GM10266 (cell line): ENCODE measurements at regions not wholly inside any gene's neighbourhood (a gene's known extent, or its start where the extent isn't known, plus 50 kb on each side); places are given as distances from the start of the nearest gene placed in this dataset.

ENCODE experiments used
- DNase-seq: peaks from one replicate; pipeline ENCODE4 v3.0.0; 2012; ENCODE audit errors: extremely low spot score
- CTCF ChIP-seq: IDR thresholded peaks from 2 replicates; pipeline ENCODE4 v1.5.1; 2012; ENCODE audit warnings: mild to moderate bottlenecking, low read depth; ENCODE audit not compliant: control insufficient read depth, insufficient read depth; ENCODE audit errors: missing control alignments

- DNase-seq: peak; percentile 46
- TF ChIP-seq CTCF: no peak
Observed at GRCh38 chr6:141483598-141484061, 649.1 kb upstream of the GJE1 start.

GRCh38 chr6:141482796-141483597 lies 649.7 kb upstream of the GJE1 start:
- no peak for DNase-seq
- TF ChIP-seq CTCF: no peak

GRCh38 chr6:141475259-141475658 lies 657.5 kb upstream of the GJE1 start:
- no peak for DNase-seq
- TF ChIP-seq CTCF: no peak

DNA sequence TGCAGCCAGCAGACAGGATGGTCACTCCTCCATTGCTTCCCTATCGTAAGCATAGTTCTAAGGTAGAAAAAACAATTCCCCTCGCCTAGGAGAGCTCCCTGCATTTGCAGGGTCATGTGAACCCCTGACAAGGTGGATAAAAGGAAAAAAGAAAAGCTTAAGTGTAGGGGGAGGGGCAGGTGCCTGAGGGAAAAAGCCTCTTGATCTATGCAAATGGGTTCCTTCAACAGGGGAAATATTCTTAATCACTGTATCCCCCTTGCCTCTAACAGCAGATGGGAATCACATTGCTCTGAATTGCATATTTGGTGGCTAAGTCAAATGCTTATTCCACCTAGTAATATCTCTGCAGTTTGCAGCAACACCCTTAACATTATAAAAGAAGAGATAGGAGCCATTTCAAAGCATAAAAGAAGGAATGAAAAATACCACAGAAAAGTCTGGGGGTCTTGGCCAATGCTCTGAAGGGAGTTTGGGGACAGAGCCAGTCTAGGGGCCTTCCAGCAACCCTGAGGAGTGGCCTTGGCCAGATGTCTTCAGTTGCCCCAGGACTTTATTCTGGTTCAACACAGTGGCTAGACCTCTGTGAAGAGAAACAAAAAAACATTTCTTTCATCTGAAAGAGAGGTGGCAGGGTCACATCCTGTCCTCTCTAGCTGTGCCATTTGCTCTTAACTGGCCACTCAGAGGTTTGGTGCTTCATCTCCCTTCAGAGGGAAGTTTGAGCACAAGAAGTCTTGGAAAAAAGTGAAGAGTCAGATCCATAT lies 660.4 kb upstream of the GJE1 start:
- TF ChIP-seq CTCF: no peak
- DNase-seq: no peak

DNA sequence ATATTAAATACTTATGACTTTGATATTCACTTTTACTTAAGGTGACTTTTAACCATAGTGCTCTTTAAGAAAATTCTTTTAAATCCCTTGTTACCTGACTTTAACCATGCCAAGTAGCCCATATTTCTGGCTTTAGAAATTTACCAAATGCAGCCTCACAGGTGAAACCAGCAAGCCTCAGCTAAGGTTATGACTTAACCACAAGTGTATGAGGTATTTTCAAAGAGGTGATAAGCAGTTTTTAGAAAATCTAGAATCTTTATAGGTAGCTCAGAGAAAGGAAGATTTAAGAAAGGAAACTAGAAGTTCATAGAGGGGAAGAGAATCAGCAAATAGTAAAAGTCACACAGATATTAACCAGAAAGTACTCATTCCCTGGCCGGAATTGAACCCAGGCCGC lies 661.9 kb upstream of the GJE1 start:
- no peak for DNase-seq
- no peak for TF ChIP-seq CTCF

DNA sequence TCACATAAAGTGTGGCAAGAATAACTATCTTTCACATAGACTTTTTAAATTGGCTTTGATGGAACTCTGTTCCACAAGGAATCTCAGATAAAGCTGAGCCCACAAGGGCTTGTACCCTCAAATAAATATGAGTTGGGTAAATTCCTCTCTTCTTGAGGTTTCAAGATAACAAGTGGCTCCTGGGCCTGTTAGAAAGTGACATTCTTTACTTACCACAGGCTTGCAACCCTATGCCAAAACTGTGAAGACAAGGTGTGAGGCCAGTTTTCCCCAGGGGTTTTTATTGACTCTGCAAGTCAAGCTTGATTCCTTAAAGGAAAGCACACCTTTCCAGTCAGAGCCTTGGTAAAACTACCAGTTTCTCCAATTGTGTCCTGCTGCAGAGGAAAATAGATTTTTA lies 664.8 kb upstream of the GJE1 start:
- no peak for DNase-seq
- no peak for TF ChIP-seq CTCF

DNA sequence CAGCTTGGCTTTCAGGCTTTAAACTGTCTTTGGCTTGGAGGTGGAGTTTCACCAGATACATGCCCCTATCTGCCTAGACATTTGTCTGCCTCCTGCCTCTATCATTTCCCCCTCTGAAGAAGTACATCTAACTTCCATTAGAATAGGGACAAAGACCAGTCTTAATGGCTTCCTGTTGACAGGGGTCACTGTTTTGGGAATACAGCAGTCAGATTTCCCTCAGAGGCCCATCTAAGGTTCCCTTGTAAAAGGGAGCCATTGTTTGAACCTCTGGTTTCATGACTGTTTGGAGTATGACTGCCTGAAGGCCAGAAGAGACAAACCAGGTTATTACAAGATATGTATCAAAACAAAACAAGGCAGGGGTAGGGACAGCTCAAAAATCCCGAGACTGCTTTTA lies 665.7 kb upstream of the GJE1 start:
- no peak for DNase-seq
- no peak for TF ChIP-seq CTCF
